Nephron progenitor cell (in vitro differentiated cells): ENCODE measurements at regions not wholly inside any gene's neighbourhood (a gene's known extent, or its start where the extent isn't known, plus 50 kb on each side); places are given as distances from the start of the nearest gene placed in this dataset.

Experiments used
- DNase-seq: peaks from one replicate; pipeline ENCODE4 v3.0.0; 2021
- H3K27ac Mint-ChIP-seq: 2 replicates; pipeline ENCODE4 v1.8.0; 2021; ENCODE audit warnings: mild to moderate bottlenecking, moderate library complexity, mixed read lengths
- H3K27me3 Mint-ChIP-seq: 2 replicates; pipeline ENCODE4 v1.8.0; 2021; ENCODE audit warnings: mild to moderate bottlenecking, low read depth, mixed read lengths; ENCODE audit not compliant: poor library complexity
- H3K36me3 Mint-ChIP-seq: 2 replicates; pipeline ENCODE4 v1.8.0; 2021; ENCODE audit warnings: low read depth, mixed read lengths
- H3K4me1 Mint-ChIP-seq: 2 replicates; pipeline ENCODE4 v1.8.0; 2021; ENCODE audit warnings: mixed read lengths
- H3K4me3 Mint-ChIP-seq: 2 replicates; pipeline ENCODE4 v1.8.0; 2021; ENCODE audit warnings: mild to moderate bottlenecking, moderate library complexity, mixed read lengths
- H3K9me3 Mint-ChIP-seq: 2 replicates; pipeline ENCODE4 v1.8.0; 2021; ENCODE audit warnings: mild to moderate bottlenecking, moderate library complexity, mixed read lengths
- CTCF ChIP-seq: fragments of 200-600 bp; sonication (generic); IDR thresholded peaks from 2 replicates; pipeline ENCODE4 v1.5.0; 2021; ENCODE audit warnings: antibody characterized with exemption

DNA sequence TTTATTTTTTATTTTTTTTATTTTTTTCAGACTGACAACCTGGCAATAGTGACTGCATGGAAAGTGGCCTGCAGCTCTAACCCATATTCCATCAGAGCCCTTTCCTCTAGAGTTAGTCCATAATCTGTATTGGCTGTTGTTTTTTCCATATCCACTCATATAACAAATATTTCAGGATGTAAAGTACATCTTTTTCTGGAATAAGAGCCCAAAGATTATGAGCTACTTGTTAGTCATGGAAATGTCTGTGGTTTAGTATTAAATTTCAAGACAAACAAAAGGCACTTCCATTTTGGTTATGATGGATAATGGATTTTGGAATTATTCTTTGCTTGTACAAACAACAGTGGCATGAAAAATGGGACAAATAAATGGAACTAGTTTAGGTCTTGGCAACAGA is 296.0 kb upstream of the HS3ST1 start:
- no peak for DNase-seq
- H3K27me3 Mint-ChIP-seq: no peaks in the 10 kb centered on the region
- no peak overlapping the region for H3K27ac Mint-ChIP-seq
- H3K36me3 Mint-ChIP-seq: no peaks in the 10 kb centered on the region
- no peaks in the 10 kb centered on the region for H3K4me1 Mint-ChIP-seq
- no peaks in the 10 kb centered on the region for H3K9me3 Mint-ChIP-seq
- no peak for TF ChIP-seq CTCF
- no peak overlapping the region for H3K4me3 Mint-ChIP-seq

DNA sequence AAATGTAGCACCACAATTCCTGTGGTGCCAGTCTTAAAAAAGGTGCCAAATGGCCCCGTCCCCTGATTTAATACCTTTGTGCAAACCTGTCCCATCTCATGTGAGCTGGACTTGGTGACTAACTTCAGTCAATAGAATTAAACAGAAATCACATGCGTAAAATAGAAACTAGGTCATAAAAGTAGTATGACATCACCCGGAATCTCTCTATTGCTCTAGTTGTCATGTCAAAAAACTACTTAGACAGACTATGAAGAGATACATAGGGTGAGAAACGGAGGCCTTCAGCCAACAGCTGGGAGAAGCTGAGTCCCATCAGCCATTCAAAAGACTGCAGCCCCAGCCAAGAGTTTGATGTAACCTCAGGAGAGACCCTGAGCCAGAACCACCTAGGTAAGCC is 293.5 kb upstream of the HS3ST1 start:
- no peak for TF ChIP-seq CTCF

DNA sequence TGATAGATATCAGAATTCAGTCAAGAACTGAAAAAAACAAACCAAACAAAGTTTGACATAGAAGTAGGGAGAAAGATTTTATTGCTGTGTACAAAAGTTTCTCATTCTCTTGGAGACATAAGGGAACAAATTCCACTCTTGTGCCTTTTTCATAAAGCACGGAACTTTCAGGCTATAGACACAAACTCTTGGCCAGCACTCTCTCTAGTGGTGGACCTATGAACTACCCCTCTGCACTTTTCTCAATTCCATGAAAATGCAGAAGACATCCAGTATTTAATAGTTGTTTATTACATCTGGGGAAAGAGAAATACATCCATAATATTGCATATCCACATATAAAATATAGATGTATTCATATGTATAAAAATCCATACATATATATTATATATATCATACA is 291.6 kb upstream of the HS3ST1 start:
- no peak overlapping the region for H3K4me3 Mint-ChIP-seq
- TF ChIP-seq CTCF: peak; percentile 64

More for the DNA sequence above, 293.5 kb upstream of the HS3ST1 start:
- H3K4me3 Mint-ChIP-seq: no peak overlapping the region
- H3K9me3 Mint-ChIP-seq: no peaks in the 10 kb centered on the region
- no peaks in the 10 kb centered on the region for H3K36me3 Mint-ChIP-seq
- DNase-seq: no peak
- peaks cover 4% of the 10 kb centered on the region for H3K27me3 Mint-ChIP-seq
- no peaks in the 10 kb centered on the region for H3K4me1 Mint-ChIP-seq
- H3K27ac Mint-ChIP-seq: no peak overlapping the region

GRCh38 chr4:11719879-11720278 is 291.2 kb upstream of the HS3ST1 start:
- H3K4me3 Mint-ChIP-seq: no peak overlapping the region
- no peaks in the 10 kb centered on the region for H3K4me1 Mint-ChIP-seq
- no peak for TF ChIP-seq CTCF
- no peak for DNase-seq
- H3K27me3 Mint-ChIP-seq: peaks cover 4% of the 10 kb centered on the region
- H3K27ac Mint-ChIP-seq: no peak overlapping the region
- H3K9me3 Mint-ChIP-seq: no peaks in the 10 kb centered on the region
- no peaks in the 10 kb centered on the region for H3K36me3 Mint-ChIP-seq

More for the DNA sequence above, 291.6 kb upstream of the HS3ST1 start:
- H3K27ac Mint-ChIP-seq: no peak overlapping the region
- peaks cover 4% of the 10 kb centered on the region for H3K27me3 Mint-ChIP-seq
- H3K9me3 Mint-ChIP-seq: no peaks in the 10 kb centered on the region
- no peak for DNase-seq
- no peaks in the 10 kb centered on the region for H3K4me1 Mint-ChIP-seq
- no peaks in the 10 kb centered on the region for H3K36me3 Mint-ChIP-seq

DNA sequence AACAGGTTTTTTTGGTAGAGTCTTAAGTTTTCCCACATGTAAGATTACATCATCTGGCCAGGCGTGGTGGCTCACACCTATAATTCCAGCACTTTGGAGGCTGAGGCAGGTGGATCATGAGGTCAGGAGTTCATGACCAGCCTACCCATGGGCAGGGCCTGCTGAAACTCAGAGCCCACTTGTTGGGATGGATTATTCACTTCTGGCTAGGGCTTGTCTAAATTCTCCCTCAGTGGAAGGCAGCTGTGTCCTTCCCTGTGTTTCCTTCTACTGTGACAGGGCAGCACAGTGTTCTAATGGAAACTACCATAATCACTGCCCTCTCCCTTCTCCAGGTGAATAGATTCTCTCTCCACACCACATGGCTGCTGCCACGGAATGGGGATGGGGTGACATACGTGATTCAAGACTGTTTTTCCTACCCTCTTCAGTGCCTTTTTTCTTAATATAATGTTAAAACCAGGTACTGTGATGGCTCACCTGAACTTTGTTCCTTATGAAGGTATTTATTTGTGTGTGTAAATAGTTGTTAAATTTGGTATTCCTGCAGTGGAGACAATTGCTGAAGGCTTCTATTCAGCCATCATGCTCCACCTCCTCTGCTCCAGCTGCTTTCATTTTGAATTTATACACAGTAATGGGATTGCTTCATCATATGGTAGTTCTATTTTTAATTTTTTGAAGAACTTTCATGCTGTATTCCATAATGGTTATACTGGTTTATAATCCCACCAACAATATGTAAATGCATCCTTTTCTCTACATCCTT is 287.2 kb upstream of the HS3ST1 start:
- Mint-ChIP-seq H3K4me1 (no peaks in the 10 kb centered on the region), H3K27me3 (peaks cover 4% of the 10 kb centered on the region), H3K9me3 (no peaks in the 10 kb centered on the region), H3K27ac (no peak overlapping the region), H3K4me3 (no peak overlapping the region), H3K36me3 (no peaks in the 10 kb centered on the region)
- TF ChIP-seq CTCF: no peak
- DNase-seq: no peak
